H9 (cell line): ENCODE measurements at regions not wholly inside any gene's neighbourhood (a gene's known extent, or its start where the extent isn't known, plus 50 kb on each side); places are given as distances from the start of the nearest gene placed in this dataset.

Source experiments
- DNase-seq: peaks from one replicate; pipeline ENCODE4 v3.0.0-alpha.2; 2017
- H2AFZ ChIP-seq: one replicate; pipeline ENCODE4 v1.6.1; 2013; ENCODE audit warnings: mild to moderate bottlenecking, low read length, control low read depth, moderate library complexity
- H2AK5ac ChIP-seq: 2 replicates; pipeline ENCODE4 v1.6.1; 2013; ENCODE audit warnings: low read length, control low read depth, mixed read lengths; ENCODE audit not compliant: insufficient read length
- H2BK120ac ChIP-seq: one replicate; pipeline ENCODE4 v1.6.1; 2013; ENCODE audit warnings: low read depth, mild to moderate bottlenecking, low read length, control low read depth, inconsistent platforms; ENCODE audit not compliant: poor library complexity, severe bottlenecking
- H2BK12ac ChIP-seq: 2 replicates; pipeline ENCODE4 v1.6.1; 2013; ENCODE audit warnings: low read length, control low read depth, mixed read lengths, low read depth; ENCODE audit not compliant: insufficient read length
- H2BK15ac ChIP-seq: 2 replicates; pipeline ENCODE4 v1.6.1; 2013; ENCODE audit warnings: low read depth, low read length, control low read depth
- H2BK20ac ChIP-seq: one replicate; pipeline ENCODE4 v1.6.1; 2013; ENCODE audit warnings: low read depth, mild to moderate bottlenecking, low read length, control low read depth, inconsistent platforms; ENCODE audit not compliant: poor library complexity, severe bottlenecking
- H2BK5ac ChIP-seq: 2 replicates; pipeline ENCODE4 v1.6.1; 2013; ENCODE audit warnings: low read length, control low read depth, mixed read lengths; ENCODE audit not compliant: insufficient read length
- H3K14ac ChIP-seq: 2 replicates; pipeline ENCODE4 v1.6.1; 2013; ENCODE audit warnings: low read length, control low read depth; ENCODE audit not compliant: insufficient read depth
- H3K18ac ChIP-seq: 2 replicates; pipeline ENCODE4 v1.6.1; 2013; ENCODE audit warnings: low read depth, mild to moderate bottlenecking, mixed read lengths, low read length, control low read depth; ENCODE audit not compliant: insufficient read length
- H3K23ac ChIP-seq: 2 replicates; pipeline ENCODE4 v1.6.1; 2013; ENCODE audit warnings: low read length, control low read depth, mixed read lengths, low read depth; ENCODE audit not compliant: insufficient read length
- H3K23me2 ChIP-seq: 2 replicates; pipeline ENCODE4 v1.6.1; 2013; ENCODE audit warnings: low read depth, mild to moderate bottlenecking, mixed read lengths, low read length, control low read depth; ENCODE audit not compliant: insufficient read length, poor library complexity, severe bottlenecking
- H3K27ac ChIP-seq: 2 replicates; pipeline ENCODE4 v1.5.1; 2013; ENCODE audit warnings: low read length, control low read depth, mixed read lengths, low read depth; ENCODE audit not compliant: insufficient read length
- H3K27me3 ChIP-seq: 2 replicates; pipeline ENCODE4 v1.6.1; 2013; ENCODE audit warnings: low read length, control low read depth, inconsistent platforms; ENCODE audit not compliant: insufficient read depth
- H3K4ac ChIP-seq: 2 replicates; pipeline ENCODE4 v1.6.1; 2013; ENCODE audit warnings: low read depth, mild to moderate bottlenecking, control low read depth, inconsistent platforms, low read length, moderate library complexity
- H3K4me1 ChIP-seq: 2 replicates; pipeline ENCODE4 v1.6.1; 2013; ENCODE audit warnings: low read length, control low read depth, inconsistent platforms; ENCODE audit not compliant: insufficient read depth
- H3K4me2 ChIP-seq: 2 replicates; pipeline ENCODE4 v1.6.1; 2013; ENCODE audit warnings: low read length, control low read depth, mixed read lengths; ENCODE audit not compliant: insufficient read length, insufficient read depth
- H3K56ac ChIP-seq: 2 replicates; pipeline ENCODE4 v1.6.1; 2013; ENCODE audit warnings: low read depth, mild to moderate bottlenecking, mixed read lengths, low read length, control low read depth; ENCODE audit not compliant: insufficient read length
- H3K79me1 ChIP-seq: 2 replicates; pipeline ENCODE4 v1.6.1; 2013; ENCODE audit warnings: low read depth, mild to moderate bottlenecking, moderate library complexity, low read length, control low read depth, inconsistent platforms; ENCODE audit not compliant: insufficient read depth, poor library complexity, severe bottlenecking
- H3K79me2 ChIP-seq: 2 replicates; pipeline ENCODE4 v1.6.1; 2013; ENCODE audit warnings: low read length, control low read depth, inconsistent platforms; ENCODE audit not compliant: insufficient read depth
- H3K9ac ChIP-seq: 2 replicates; pipeline ENCODE4 v1.6.1; 2013; ENCODE audit warnings: low read length, control low read depth, mixed read lengths; ENCODE audit not compliant: insufficient read length; ENCODE audit errors: extremely low read depth
- H3K9me3 ChIP-seq: one replicate; pipeline ENCODE4 v1.6.1; 2013; ENCODE audit warnings: low read depth, low read length, inconsistent platforms; ENCODE audit not compliant: control insufficient read depth
- H3T11ph ChIP-seq: one replicate; pipeline ENCODE4 v1.6.1; 2013; ENCODE audit warnings: mild to moderate bottlenecking, low read length, control low read depth, inconsistent platforms
- H4K20me1 ChIP-seq: one replicate; pipeline ENCODE4 v1.6.1; 2013; ENCODE audit not compliant: control insufficient read depth, insufficient read length, insufficient read depth
- H4K5ac ChIP-seq: 2 replicates; pipeline ENCODE4 v1.6.1; 2013; ENCODE audit warnings: low read depth, mild to moderate bottlenecking, mixed read lengths, low read length, control low read depth; ENCODE audit not compliant: insufficient read length
- H4K8ac ChIP-seq: replicated peaks from 2 replicates; pipeline ENCODE4 v1.6.1; 2013; ENCODE audit warnings: low read length, control low read depth, mixed read lengths, low read depth; ENCODE audit not compliant: insufficient read length
- H4K91ac ChIP-seq: 2 replicates; pipeline ENCODE4 v1.6.1; 2013; ENCODE audit warnings: low read depth, mild to moderate bottlenecking, moderate library complexity, mixed read lengths, low read length, control low read depth; ENCODE audit not compliant: insufficient read length
- H3K27ac Mint-ChIP-seq, 3 experiments: 2 replicates in 2 of 3; 3 replicates in 1 of 3; pipeline ENCODE4 v1.8.0; 2020 to 2021; ENCODE audit warnings: mixed read lengths in 3 of 3, mild to moderate bottlenecking in 1 of 3, moderate library complexity in 1 of 3
- H3K27me3 Mint-ChIP-seq: 2 replicates; pipeline ENCODE4 v1.8.0; 2021; ENCODE audit warnings: low read depth, mild to moderate bottlenecking, moderate library complexity, mixed read lengths
- H3K36me3 Mint-ChIP-seq, 3 experiments: 2 replicates in 2 of 3; 3 replicates in 1 of 3; pipeline ENCODE4 v1.8.0; 2020 to 2021; ENCODE audit warnings: low read depth in 3 of 3, mixed read lengths in 3 of 3; ENCODE audit not compliant: insufficient read depth in 1 of 3
- H3K4me1 Mint-ChIP-seq, 2 experiments: 2 replicates each; pipeline ENCODE4 v1.8.0; 2020; ENCODE audit warnings: mixed read lengths in 2 of 2
- H3K4me3 Mint-ChIP-seq, 2 experiments: 2 replicates in 1 of 2; 3 replicates in 1 of 2; pipeline ENCODE4 v1.8.0; 2020 to 2021; ENCODE audit warnings: mild to moderate bottlenecking in 2 of 2, mixed read lengths in 2 of 2, moderate library complexity in 1 of 2
- H3K9me3 Mint-ChIP-seq, 2 experiments: 2 replicates in 1 of 2; 3 replicates in 1 of 2; pipeline ENCODE4 v1.8.0; 2020; ENCODE audit warnings: mild to moderate bottlenecking in 2 of 2, mixed read lengths in 2 of 2, moderate library complexity in 1 of 2
- WGBS: extraction: QIAGEN DNeasy Blood & Tissue Kit; methylation state at CpG from one replicate; pipeline ENCODE4 v1.1.7; 2013; ENCODE audit warnings: missing lambda C conversion rate, low lambda C conversion rate, mixed read lengths; ENCODE audit not compliant: insufficient read length; ENCODE audit errors: extremely low coverage; 5-methylcytosine and 5-hydroxymethylcytosine counted together
- TF ChIP-seq, protein P1 (sequence below): fragments of 200-600 bp; sonication (generic); conservative IDR thresholded peaks from 3 replicates; pipeline ENCODE4 v1.8.0; 2021; ENCODE audit warnings: antibody characterized with exemption, mild to moderate bottlenecking

DNA sequence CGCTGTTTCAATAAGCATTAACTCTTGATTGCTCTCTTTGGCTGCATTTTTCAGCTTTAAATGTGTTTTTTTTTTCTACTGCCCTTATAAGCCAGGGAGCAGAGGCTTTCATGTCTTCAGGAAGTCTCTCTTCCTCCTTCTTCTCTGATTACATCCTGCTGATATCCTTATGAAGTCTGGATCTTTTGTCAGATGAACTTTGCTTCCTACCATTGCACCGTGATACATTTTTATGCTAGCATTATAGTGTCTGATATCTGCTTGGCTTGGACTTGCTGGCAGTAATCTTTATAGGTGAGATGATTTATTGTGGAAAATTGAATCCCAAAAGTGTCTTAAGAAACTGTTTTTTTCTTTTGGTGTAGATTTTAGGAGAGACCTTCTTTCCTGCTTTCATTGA, 160.4 kb upstream of the CFAP20DC start:
- H2BK20ac ChIP-seq, result no peak overlapping the region
- H3K9ac ChIP-seq, result no peak overlapping the region
- no peak overlapping the region for H2BK5ac ChIP-seq
- no peak overlapping the region for H3K4ac ChIP-seq
- Mint-ChIP-seq H3K4me3 (no peak overlapping the region), H3K4me1 (peaks cover 3 to 6% of the 10 kb centered on the region in 2 experiments; a peak in 2 of 4 replicates), H3K27me3 (no peaks in the 10 kb centered on the region; the same call in 1 of the 2 replicates), H3K9me3 (no peaks in the 10 kb centered on the region), H3K27ac (no peak overlapping the region), H3K36me3 (no peaks in the 10 kb centered on the region)
- H3K9me3 ChIP-seq, result no peaks in the 10 kb centered on the region
- no peak overlapping the region for H2BK12ac ChIP-seq
- H4K5ac ChIP-seq, result no peak overlapping the region
- H3K14ac ChIP-seq, result no peak overlapping the region
- no peak overlapping the region for H3K4me2 ChIP-seq
- no peak overlapping the region for H2BK120ac ChIP-seq
- H4K8ac ChIP-seq, result no peak overlapping the region
- H3T11ph ChIP-seq, result no peak overlapping the region
- H3K27ac ChIP-seq, result no peak overlapping the region
- no peaks in the 10 kb centered on the region for H3K79me2 ChIP-seq
- WGBS, result no CpG with 5 or more reads among the region's 2 CpGs
- no peaks in the 10 kb centered on the region for H3K4me1 ChIP-seq
- no peaks in the 10 kb centered on the region for H4K20me1 ChIP-seq
- no peaks in the 10 kb centered on the region for H3K27me3 ChIP-seq
- no peak overlapping the region for H4K91ac ChIP-seq
- no peaks in the 10 kb centered on the region for H3K79me1 ChIP-seq
- TF ChIP-seq, protein P1, sequence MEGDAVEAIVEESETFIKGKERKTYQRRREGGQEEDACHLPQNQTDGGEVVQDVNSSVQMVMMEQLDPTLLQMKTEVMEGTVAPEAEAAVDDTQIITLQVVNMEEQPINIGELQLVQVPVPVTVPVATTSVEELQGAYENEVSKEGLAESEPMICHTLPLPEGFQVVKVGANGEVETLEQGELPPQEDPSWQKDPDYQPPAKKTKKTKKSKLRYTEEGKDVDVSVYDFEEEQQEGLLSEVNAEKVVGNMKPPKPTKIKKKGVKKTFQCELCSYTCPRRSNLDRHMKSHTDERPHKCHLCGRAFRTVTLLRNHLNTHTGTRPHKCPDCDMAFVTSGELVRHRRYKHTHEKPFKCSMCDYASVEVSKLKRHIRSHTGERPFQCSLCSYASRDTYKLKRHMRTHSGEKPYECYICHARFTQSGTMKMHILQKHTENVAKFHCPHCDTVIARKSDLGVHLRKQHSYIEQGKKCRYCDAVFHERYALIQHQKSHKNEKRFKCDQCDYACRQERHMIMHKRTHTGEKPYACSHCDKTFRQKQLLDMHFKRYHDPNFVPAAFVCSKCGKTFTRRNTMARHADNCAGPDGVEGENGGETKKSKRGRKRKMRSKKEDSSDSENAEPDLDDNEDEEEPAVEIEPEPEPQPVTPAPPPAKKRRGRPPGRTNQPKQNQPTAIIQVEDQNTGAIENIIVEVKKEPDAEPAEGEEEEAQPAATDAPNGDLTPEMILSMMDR, result no peak
- DNase-seq, result no peak
- H3K23me2 ChIP-seq, result no peaks in the 10 kb centered on the region
- H2AFZ ChIP-seq, result no peak overlapping the region
- H2BK15ac ChIP-seq, result no peak overlapping the region
- H3K23ac ChIP-seq, result no peak overlapping the region
- no peak overlapping the region for H3K18ac ChIP-seq
- H3K56ac ChIP-seq, result no peak overlapping the region
- H2AK5ac ChIP-seq, result no peak overlapping the region
